WI38 (cell line): ENCODE measurements at regions not wholly inside any gene's neighbourhood (a gene's known extent, or its start where the extent isn't known, plus 50 kb on each side); places are given as distances from the start of the nearest gene placed in this dataset.

Source experiments
- H3K4me3 ChIP-seq: 2 replicates; pipeline ENCODE4 v1.5.1; 2011; ENCODE audit warnings: low read depth, mild to moderate bottlenecking, control low read depth, low read length
- CTCF ChIP-seq: IDR thresholded peaks from 2 replicates; pipeline ENCODE4 v1.5.1; 2012; ENCODE audit warnings: low read depth, mild to moderate bottlenecking, control low read depth, low read length

DNA sequence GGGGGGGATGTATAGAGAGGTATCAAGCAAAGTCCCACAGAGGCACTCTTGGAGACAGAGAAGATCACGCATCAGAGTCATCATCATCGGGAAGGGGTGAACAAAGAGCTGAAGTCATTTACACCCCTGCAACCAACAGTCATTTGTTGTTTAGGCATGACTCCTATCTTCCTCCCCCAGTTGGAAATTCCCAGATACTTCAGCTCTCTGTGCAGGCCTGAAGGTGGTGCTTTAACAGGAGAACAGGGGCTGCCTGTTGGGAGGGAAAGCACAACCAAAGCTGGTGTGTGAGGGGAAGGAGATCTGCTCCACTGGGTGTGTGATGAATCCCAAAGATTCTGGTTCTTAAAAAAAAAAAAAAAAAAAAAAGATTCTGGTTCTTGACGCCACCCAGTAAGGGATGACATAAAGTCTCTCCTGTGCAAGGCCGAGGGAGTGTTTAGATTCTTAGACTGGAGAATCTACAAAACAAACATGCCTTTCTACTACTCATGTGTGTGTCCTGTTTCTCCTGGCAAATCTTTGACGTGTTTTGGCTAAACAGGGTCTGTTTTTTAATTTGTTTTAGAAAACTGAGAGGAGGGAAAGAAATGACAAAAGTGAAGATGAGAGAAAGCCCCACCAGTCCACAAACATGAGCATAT lies 121.0 kb upstream of the ARHGAP5 start:
- no peak for TF ChIP-seq CTCF
- no peak overlapping the region for H3K4me3 ChIP-seq

DNA sequence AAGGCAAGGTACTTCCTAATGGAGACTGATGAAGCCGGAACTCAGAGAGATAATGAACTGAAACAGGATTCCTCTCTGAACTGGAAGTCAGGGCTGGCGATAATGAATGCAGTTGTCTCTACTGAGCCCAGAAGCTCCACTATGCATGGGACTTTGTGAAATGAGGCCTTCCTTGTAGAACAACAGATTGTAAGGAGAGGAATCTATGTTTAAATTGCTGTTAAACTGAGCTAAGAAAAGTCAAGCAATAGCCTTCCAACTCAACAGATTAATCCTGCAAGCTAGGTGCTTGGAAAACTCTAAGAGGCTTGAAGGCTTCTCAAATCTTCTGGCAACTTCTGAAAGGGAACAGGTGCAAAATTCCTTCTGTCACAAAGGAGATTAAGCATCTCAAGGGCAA lies 119.5 kb upstream of the ARHGAP5 start:
- TF ChIP-seq CTCF = no peak
- H3K4me3 ChIP-seq = no peak overlapping the region

GRCh38 chr14:31960039-31960438 lies 117.1 kb upstream of the ARHGAP5 start:
- no peak for TF ChIP-seq CTCF
- H3K4me3 ChIP-seq = no peak overlapping the region

GRCh38 chr14:31961896-31962295 lies 115.2 kb upstream of the ARHGAP5 start:
- H3K4me3 ChIP-seq = no peak overlapping the region
- TF ChIP-seq CTCF = no peak

GRCh38 chr14:31962920-31963319 lies 114.2 kb upstream of the ARHGAP5 start:
- TF ChIP-seq CTCF = no peak
- no peak overlapping the region for H3K4me3 ChIP-seq

DNA sequence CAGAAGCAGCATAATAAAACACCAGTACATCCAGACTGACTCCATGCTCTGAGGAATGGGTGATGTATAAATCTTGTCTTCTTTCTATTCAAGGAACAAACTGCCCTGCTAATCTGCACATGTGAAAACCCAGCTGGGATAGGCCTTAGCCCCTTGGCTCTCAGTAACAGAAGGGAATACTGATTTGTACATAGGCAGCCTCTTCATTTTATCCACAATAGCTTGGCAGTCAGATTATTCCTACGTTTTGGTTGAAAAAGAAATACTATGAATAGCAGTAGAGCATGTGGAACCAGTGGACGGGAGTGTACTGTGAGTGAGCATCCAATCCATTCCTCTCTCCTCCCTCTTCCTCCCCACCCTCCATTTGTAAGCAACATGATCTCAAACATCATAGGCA lies 113.5 kb upstream of the ARHGAP5 start:
- H3K4me3 ChIP-seq = no peak overlapping the region
- TF ChIP-seq CTCF = no peak

GRCh38 chr14:31964490-31964889 lies 112.6 kb upstream of the ARHGAP5 start:
- TF ChIP-seq CTCF = no peak
- no peak overlapping the region for H3K4me3 ChIP-seq
